GM12874 (cell line): ENCODE measurements at regions not wholly inside any gene's neighbourhood (a gene's known extent, or its start where the extent isn't known, plus 50 kb on each side); places are given as distances from the start of the nearest gene placed in this dataset.

Source experiments
- CTCF ChIP-seq: IDR thresholded peaks from 2 replicates; pipeline ENCODE4 v1.5.1; 2011; ENCODE audit warnings: low read depth, mild to moderate bottlenecking, control low read depth, low read length, moderate library complexity; ENCODE audit not compliant: insufficient read depth

GRCh38 chr2:12073217-12073852, 326.9 kb downstream of the LPIN1 start:
- TF ChIP-seq CTCF = no peak

GRCh38 chr2:12074126-12074844, 327.9 kb downstream of the LPIN1 start:
- TF ChIP-seq CTCF = no peak

- no peak for TF ChIP-seq CTCF
These were observed 328.4 kb downstream of the LPIN1 start for GRCh38 chr2:12074845-12075217.

- no peak for TF ChIP-seq CTCF
These were observed 329.2 kb downstream of the LPIN1 start for GRCh38 chr2:12075603-12076002.

- no peak for TF ChIP-seq CTCF
These were observed 330.4 kb downstream of the LPIN1 start for GRCh38 chr2:12076810-12077209.

- no peak for TF ChIP-seq CTCF
These were observed 333.9 kb downstream of the LPIN1 start for GRCh38 chr2:12080360-12080759.

GRCh38 chr2:12081481-12082210, 335.2 kb downstream of the LPIN1 start:
- no peak for TF ChIP-seq CTCF
